Activated gamma-delta T cell treated with anti-CD3 and anti-CD28 coated beads, Interleukin-2, amount 50 U/mL, for 16 hours (primary cell): ENCODE measurements at regions not wholly inside any gene's neighbourhood (a gene's known extent, or its start where the extent isn't known, plus 50 kb on each side); places are given as distances from the start of the nearest gene placed in this dataset.
"Not testable (repeated sequence)": the region's sequence is repeated elsewhere in the genome, so short reads cannot be mapped to it uniquely, and the experiment has no call there.

Source experiments
- DNase-seq: peaks from one replicate; pipeline ENCODE4 v3.0.0-alpha.2; 2020; ENCODE audit warnings: low read depth

DNA sequence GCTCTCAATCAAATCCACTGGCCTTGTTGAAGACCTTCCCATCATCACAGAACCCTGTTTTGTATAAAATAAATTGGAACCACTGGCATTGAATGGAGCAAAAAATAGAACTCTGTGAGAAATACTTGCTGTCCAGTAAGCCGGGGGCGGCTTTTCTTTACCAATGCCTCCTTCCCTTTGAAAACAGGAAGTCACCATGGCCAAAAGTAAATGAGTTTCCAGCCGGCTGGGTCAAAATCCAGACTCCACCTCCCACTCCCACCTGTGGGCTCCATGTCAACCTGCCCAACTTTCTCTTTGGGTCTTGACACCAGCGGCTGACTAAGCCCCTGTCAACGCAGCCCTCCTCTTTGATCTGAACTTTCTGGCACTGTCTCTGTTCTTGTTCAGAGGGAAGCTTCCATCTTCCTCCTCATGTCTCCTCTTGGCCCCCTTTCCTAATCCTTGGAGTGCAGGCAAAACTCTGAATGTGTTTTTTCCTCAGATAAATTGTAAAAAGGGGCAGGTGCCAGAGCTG lies 95.2 kb downstream of the TFAP2C start:
- DNase-seq = no peak

DNA sequence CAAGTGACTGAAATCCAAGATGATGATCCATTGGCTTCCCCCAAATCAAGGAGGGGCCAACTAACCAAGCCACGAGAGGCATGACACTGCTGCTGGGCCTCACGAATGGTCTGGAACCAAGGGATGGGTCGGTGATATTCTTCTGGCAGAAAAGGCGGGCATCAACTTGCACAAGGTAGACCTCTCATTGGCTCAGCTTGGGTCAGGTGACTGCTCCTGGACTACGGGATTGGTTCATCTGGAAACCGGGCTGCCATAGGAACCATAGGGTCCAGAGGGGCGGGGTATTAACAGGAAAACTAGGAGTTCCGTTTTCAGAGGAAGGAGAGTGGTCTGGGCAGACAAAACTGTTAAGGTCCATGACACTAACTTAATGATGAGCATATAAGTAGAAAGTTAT lies 100.9 kb downstream of the TFAP2C start:
- DNase-seq = no peak

DNA sequence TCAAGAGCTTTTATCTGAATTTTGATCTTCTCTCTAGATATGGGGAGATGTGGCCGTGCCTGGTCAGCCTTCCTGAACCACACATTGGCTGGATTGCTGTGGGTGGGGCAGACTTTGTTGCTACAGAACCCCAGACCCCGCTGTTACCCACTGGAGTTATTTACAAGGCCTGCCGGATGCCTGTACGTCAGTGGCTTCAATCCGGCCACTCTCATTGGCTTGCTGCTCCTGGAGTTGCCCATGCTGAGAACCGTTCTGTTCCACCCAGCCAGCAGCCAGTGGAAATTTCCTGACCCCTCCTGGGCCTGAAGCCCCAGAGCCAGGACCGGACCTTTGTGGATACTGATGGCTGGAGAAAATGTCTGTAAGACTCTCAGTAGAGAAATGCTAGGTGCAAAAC lies 101.9 kb downstream of the TFAP2C start:
- DNase-seq = no peak

DNA sequence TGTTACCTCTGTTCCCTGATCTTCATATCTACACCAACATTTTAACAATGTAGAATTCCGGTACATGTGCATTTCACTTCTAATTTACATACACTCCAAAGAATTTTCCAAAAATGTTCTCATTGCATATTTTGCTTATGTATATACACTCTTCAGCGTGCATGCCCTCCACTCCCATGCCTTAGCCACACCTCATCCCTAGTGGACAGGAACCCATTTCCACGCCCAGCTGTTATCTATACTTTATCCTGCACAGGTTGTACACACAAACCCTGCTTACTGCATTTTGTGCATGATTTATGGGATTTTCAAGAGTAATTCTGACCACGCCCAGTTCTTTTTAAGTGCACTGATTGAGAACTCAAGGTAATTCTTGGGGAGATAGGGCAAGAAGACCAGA lies 102.4 kb downstream of the TFAP2C start:
- DNase-seq = no peak

DNA sequence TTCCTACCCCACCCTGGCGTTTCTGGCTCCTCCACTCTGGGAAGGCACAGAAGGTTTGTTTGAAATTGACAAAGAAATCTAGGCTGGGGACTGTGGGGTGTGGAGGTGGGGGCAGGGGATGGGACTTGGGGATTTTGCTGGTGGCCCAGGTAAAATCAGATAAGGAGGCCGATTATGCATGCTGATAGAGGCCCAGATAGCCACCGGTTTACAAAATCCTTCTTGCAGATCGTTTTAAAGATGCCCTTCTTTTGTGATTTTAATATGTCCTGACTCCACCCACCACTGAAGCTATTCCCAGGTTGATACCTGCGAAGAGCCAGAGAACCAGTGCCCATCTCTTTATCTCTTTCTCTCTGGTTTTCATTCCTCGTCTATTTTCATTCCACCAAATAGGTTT lies 104.9 kb downstream of the TFAP2C start:
- no peak for DNase-seq

DNA sequence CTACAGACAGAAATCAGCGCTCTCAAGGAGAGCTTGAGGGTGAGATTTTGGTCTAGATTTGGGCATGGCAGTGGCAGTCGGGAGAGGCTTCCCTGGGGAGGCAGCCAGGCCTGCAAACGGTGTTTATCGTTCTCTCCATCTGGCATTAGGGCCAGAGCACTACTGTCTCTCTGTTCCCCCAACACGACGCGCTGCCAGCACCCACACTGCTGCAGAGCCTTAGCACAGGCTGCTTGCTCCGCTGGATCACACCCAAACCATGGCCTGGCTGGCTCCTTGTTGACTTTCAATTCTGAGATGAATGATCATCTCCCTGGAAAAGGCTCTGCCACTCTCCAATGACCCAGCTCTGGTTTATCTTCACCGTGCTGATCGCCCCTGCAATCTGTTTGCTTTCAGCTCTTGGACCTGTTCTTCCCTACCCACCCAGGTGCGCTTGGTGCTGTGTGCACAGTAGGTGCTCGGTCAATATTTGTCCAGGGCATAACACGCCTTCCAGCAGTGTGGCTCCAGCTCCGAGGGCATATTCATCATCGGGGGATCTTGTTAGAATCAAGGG lies 106.1 kb downstream of the TFAP2C start:
- DNase-seq = no peak

DNA sequence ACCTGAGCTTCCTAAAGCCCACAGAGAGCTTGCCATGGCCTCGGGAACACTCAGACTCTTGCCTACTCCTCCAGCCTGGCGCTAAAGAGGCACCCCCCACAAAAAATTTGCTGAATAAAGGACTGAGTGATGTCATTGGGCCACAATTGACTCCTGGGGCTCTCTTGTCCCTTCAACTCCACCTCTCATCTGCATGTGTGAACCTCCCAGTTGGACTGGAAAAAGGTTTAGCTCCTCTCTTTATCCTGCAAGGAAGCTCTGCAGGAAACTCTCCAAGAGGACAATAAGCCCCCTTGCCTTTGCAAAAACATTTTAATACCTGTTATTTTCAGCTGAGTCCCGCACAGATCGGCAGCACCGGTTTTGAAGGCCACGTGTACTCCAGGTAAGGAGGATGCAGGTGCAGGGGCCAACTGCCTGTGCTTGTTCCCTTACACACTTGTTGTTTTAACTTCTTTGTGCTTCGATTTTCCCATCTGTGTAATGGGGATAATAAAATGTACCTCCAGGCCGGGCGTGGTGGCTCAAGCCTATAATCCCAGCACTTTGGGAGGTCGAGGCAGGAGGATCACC lies 107.3 kb downstream of the TFAP2C start:
- DNase-seq = no peak

DNA sequence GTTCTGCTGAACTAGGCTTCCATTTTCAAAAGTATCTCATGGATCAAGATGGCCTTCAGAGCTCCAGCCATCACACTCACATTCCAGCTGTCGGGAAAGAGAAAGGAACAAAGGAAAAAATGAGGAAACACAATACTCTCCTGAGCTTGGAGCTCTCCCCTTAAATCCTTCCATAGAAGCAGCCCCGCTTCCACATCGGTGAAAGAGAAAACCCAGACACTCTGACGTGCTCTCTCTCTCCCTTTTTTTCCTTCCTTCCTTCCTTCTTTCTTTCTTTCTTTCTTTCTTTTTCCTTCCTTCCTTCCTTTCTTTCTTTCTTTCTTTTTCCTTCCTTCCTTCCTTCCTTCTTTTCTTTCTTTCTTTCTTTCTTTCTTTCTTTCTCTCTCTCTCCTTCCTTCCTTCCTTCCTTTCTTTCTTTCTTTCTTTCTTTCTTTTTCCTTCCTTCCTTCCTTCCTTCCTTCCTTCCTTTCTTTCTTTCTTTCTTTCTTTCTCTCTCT lies 115.3 kb downstream of the TFAP2C start:
- DNase-seq = not testable (repeated sequence)

DNA sequence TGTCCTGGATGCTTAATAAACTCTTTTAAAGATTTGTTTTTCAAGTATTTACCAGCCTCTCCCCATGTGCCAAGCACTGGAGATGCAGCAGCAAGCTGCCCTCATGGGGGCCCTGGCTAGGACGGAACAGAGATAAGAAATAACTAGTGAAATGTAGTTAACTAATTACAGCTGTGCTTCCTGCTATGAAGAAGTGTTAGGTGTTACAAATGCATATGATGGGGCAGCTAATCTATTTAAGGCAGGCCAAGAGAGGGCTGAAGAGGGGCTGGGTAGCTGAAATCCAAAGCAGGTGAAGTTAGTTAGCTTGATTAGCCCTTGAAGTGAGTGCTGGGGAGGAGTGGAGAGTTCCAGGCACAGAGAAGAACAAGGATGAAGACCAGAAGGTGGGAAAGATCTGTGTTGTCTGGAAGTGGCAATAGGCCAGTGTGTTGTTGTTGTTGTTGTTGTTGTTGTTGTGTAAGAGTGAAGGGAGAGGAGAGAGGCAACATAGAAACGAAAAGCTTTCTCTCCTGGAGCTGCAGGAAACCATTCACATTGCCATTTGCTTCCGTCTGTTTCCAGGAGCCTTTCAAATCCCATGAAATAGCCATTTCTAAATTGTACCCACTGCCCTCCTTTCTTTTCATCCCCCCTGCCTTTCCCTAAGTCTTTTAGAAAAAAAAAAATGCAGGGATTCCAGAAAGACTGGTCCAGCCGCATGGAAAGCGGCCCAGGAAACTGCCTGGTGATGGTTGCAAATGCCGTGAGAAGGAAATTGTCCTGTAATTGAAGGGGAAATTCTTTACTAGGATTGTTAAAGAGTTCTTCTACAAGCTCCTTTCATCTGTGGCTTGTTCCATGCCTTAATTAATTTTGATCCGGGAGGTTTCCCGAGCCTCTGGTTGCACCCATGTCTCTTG lies 119.6 kb downstream of the TFAP2C start:
- no peak for DNase-seq

DNA sequence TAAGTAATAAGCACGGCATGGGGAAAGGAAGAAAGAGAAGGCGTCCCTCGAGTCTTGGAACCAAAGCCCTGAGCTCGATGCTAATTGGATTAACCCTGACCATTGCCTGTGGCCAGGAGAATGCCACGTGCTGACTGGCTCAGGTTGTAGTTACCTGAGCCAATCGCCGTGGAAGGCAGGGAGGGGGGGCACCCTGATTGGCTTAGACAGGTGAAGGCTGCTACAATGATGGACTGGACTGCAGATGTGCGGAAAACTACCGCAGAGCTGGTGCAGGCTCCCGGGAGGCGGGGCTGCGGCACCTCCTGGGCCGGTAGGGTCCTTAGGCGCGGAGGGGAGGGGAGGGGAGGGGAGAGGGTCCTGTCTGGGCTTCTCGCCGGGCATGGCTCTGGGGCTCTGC lies 121.3 kb downstream of the TFAP2C start:
- DNase-seq = no peak

DNA sequence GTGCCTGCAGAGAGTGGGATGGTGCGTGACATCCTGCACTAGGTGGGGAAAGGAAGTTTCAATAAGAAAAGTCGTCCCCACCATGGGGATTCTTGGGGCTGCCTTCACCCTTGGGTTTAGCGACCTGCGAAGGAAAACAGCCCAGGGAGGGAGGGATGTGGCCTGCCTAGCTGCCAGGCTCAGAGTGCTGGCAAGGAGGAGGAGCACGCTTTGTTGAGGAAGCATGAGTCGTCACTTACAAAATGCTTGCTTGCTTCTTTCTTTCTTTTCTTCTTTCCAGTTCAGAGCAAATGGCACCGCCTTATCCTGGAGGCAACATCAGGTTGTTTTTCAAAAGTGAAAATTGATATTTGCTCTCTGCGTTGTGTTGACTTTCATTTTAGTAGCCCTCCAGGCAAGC lies 123.2 kb downstream of the TFAP2C start:
- DNase-seq = no peak

DNA sequence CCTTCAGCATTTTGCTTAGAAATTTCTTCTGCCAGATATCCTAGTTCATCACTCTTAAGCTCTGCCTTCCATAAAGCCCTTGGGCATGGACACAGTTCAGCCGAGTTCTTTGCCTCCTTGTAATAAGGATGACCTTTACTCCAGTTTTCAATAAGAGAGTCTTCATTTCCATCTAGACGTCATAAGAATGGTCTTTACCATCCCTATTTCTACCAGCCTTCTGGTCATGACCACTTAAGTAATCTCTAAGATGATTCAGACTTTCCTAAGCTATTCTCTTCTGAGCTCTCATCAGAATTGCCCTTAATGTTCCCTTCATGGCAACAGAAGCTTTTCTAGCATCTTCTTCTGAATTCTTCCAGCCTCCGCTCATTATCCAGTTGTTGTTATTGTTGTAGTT lies 126.1 kb downstream of the TFAP2C start:
- no peak for DNase-seq

DNA sequence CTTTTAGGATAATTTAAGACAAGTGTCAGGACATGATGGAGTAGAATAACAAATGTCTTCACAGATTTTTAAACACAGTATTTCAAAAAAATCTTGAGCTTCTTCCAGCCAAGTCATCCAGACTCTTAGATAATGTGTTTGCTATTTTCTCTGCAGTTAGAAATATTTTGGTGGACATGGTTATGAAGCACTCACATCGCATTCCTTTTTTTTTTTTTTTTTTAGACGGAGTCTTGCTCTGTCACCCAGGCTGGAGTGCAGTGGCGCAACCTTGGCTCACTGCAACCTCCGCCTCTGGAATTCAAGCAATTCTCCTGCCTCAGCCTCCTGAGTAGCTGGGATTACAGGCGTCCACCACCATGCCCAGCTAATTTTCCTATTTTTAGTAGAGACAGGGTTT lies 127.6 kb downstream of the TFAP2C start:
- DNase-seq = not testable (repeated sequence)

DNA sequence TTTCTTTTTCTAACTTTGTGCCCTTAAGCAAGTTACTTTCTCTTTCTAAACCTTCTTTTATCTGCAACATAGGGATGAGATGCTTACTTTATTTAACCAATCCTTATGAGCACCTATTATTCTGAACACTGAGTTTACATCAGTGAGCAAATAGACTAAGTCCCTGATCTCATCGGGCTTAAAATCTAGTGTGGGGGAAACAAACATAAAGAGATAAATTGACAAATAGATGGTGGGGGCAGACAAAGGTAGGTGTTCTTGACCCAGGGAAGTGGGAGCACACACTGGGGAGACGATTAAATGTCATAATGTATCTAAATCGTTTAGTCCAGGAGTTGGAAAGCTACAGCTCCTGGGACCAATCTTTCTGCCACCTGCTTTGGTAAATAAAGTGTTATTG lies 129.6 kb downstream of the TFAP2C start:
- DNase-seq = no peak

DNA sequence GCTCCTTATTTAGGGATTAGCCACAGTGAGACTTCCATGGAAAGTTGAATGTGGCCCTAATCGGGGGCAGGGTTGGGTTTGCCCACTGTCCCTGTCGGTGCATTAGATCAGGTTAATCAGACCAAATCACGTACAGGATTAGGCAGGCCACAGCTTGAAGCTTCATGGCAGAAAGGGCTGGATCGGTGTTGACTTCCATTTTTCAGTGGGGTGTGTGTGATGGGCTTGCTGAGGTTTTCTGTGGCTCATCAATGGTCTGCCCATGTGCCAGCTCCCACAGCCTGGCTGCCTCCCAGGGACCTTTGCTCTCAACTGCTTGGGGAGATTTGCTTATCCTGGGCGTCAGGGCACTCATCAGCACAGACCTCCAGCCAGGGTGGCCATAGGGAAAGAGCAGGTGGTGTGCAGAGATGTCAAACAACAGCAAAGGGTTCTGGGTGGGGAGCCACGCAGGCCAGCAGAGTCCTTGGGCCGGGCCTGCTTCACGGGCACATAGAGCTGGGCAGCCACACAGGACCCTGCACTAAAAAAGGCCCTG lies 130.7 kb downstream of the TFAP2C start:
- DNase-seq = no peak

DNA sequence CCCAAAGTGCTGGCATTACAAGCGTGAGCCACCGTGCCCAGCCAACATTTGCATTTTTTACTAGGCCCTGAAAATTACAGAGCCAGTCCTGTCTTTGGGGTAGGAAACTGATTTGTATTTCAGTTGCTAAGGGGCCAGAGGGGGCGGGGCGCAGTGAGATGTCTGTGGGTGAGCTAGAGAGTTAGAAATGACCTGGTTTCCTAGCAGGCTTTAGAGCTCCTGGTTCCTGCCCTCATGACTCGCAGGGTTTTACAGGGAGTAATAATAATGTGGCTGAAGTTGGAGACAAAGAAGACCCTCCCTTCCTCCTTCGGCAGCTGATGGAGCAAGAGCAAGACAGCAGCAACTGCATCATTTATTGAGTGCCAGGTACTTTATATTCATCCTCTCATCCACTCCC lies 131.5 kb downstream of the TFAP2C start:
- no peak for DNase-seq

DNA sequence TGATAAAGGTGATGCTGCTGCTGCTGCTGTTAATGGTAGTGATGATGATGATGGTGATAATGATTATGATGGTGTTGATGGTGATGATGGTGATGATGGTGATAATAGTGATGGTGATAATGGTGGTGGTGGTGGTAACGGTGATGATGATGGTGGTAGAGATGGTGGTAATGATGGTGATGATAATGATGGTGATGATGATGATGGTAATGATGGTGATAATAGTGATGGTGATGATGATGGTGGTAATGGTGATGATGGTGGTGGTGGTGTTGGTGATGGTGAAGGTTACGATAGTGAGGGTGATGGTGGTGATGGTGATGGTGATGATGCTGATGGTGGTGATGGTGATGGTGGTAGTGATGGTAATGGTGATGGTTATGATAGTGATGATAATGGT lies 132.3 kb downstream of the TFAP2C start:
- DNase-seq = no peak

DNA sequence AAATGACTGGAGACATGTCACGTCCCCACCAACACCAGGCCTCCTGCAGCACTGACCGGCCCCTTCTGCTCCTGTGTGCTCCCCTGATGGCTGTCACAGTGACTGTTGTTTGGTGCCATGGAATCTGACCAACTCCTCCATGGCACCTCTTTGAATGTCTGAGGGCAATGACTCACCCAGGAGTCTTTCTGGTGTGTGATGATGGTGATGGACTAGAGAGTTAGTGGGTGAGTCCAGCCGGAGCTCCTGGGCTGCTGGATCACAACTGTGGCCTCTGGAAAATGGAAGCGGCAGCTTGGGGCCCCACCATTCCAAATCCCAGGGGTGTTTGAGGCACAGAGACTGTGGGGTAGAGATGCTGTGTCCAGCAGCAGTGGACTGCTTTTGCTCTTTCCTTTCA lies 133.3 kb downstream of the TFAP2C start:
- DNase-seq = no peak

DNA sequence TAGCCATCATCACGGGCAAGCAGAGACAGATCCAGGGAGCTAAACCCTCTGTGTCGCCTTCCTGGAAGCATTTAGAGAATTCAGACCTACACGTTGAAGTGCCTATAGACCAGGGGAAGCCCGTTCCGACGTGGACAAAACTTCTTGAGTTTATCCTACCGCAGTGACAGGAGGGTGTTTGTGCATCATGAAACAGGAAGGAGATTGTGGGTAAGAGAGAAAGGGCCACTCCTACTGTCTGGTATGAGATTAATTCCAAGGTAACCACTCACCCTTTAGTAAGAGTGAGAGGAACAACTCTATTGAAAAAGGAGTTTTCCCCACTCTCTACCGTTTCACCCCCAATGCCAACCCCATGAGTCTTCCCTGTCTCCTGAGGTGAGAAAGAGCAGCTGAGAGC lies 133.7 kb downstream of the TFAP2C start:
- no peak for DNase-seq

DNA sequence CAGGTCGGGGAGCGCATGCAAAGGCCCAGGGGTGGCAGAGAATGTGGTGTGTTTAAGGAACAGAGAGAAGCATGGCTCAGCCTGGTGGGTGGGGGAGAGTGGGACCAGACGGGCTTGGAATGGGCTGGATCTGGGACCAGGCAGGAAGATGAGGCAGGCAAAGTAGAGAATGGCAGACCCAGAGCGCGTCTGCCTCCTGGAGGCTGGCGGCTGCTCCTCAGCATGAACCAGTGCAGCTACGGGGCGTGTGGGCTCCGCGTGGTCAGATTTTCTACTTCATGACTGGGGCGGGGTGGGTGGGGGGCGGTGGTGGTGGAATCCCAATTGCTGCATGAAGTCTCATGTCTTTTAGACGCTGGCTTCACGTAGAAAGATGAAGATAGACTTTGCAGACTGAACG lies 135.6 kb downstream of the TFAP2C start:
- DNase-seq = no peak

DNA sequence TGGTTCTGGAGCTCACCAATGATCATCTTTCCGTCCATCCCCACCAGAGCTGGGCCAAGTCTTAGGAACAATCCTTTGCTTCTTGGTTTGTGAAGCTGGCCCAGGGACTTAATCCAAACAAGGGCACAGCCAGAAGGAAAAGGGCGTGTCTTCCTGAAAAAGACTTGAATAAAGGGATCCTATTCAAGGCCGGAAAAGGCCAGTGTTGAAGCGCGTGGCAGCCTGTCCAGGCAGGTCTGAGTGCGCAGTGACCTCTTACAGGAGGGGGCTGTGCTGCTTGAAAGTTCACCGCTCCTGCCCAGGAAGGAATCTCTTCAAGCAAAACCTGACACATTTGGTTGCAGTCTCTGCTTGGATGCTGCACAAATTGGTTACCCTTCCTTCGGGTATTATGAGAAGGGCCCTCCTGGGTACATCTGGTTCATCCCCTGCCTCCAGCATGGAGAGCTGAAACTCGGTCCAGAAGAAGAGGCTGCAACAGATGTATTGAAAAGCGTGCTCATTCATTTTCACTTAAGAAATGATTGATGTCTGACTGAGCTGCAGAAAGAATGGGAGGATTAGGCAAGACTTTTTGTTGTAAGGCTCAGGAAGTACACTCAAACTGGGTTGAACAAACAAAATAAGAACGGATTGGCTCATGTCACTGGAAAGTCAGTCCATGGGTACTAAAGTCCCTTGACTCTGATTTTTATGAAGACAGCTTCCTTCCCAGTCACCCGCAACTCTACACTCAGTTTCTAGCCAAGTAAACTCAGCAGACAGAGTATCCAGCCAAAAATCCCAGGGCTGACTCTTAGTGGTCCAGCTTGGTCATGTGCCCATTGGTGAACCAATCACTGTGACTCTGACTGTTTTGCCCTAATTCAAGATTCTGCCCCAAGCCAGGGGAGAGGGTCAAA lies 136.3 kb downstream of the TFAP2C start:
- DNase-seq = no peak

DNA sequence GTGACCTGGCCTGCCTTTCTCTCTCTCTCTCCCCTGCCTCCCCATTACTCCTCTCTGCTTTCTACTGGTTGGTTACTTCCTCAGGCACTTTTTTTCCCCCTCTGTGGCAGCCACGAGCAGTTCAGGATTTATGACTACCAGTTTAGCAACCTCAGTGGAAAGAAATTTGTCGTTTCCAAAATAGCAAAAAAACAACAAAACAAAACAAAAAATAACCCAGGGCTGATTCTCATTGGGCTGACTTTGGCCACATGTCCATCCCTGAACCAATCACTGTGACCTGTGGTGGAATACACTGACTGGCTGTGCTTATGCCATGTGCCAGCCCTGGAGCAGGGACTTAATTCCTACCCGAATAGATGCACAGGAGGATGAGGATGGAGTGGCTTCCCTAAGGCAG lies 137.4 kb downstream of the TFAP2C start:
- no peak for DNase-seq
